HG03520 (cell line): ENCODE measurements at regions not wholly inside any gene's neighbourhood (a gene's known extent, or its start where the extent isn't known, plus 50 kb on each side); places are given as distances from the start of the nearest gene placed in this dataset.
"Not testable (repeated sequence)": the region's sequence is repeated elsewhere in the genome, so short reads cannot be mapped to it uniquely, and the experiment has no call there.

Source experiments
- ATAC-seq: cut with Tn5 transposase; IDR thresholded peaks from one replicate; pipeline ENCODE4 v1.9.1; 2021; ENCODE audit warnings: mild to moderate bottlenecking, moderate library complexity; ENCODE audit not compliant: unreplicated experiment

DNA sequence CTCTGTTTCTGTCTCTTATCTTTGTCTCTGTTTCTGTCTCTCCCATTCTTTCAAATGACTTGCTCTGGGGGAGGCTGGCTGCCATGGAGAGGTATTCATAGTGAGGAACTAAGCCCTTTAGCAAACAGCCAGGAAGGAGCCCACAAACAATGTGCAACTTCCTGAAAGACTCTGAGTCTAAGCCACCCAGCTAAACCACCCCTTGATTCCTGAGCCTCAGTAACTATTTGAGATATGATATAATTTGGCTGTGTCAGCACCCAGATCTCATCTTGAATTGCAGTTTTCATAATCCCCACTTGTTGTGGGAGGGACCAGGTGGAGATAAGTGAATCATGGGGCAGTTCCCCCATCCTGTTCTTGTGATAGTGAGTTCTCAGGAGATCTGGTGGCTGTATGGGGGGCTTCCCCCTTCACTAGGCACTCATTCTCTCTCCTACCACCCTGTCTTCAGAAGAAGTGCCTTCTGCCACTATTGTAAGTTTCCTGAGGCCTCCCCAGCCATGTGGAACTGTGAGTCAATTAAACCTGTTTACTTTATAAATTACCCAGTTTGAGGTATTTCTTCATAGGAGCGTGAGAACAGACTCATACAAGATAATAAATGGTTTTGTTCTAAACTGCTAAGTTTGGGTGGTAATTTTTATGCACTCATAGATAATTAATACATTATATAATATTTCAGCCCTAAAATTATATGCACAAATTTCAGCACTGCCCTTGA lies 121.2 kb upstream of the FOXP2 start:
- no peak for ATAC-seq

DNA sequence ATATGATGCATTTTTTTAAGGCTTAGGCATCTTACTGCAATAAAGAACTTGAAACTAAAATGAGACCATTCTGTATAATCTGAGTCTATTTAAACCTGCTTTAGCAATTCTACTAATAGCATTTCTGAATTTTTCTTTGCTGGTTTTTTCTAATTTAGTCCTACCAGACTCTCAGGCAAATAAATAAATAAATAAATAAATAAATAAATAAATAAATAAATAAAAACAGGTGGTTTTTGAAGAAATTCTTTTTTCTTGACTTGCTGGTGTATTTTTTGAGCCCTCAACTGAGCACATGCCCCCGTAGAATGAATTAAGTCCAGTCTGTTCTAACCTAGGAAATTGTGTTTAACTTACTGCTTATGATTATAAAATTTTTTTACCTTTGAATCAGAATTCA lies 134.7 kb upstream of the FOXP2 start:
- ATAC-seq, result no peak

DNA sequence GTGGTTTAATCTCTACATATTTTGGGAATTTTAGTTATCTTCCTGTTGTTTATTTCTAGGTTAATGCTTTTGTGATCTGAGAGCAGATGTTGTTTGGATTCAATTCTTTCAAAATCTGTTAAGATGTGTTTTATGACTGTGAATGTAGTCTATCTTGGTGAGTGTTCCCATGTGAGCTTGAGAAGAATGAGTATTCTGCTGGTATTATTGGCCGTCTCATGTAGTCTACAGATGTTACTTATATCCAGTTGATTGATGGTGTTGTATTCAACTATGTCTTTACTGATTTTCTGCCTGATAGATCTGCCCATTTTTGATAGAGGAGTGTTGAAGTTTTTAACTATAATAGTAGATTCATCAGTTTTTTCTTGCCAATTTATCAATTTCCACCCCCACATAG lies 141.4 kb upstream of the FOXP2 start:
- no peak for ATAC-seq

DNA sequence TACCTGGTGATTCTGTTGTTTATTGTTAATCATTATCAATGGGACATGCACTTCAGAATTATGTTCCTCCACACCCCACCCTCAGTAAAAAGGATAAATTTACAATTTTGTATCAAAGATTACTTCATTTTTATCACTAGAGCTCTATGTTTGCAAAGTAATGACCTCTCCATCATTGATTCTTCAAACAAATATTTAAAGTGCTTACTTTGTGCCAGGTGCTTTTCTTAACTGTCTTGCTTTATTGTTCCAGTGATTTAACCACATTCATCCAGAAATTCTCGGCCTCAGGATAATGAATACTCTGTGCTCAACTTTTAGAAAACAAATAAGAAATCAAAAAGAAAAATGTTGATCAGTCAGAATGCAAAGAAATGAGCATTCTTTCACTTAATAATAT lies 144.9 kb upstream of the FOXP2 start:
- ATAC-seq, result no peak

DNA sequence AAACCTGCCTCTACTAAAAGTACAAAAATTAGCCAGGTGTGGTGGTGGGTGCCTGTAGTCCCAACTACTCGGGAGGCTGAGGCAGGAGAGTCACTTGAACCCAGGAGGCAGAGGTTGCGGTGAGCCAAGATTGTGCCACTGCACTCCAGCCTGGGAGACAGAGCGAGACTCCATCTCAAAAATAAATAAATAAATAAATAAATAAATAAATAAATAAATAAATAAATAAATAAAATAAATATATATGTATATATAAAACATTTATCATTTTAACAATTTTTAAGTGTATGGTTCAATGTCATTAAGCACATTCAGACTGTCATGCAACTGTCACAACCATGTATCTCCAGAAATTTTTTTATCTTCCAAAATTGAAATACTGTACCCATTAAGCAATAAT lies 147.1 kb upstream of the FOXP2 start:
- not testable (repeated sequence) for ATAC-seq

DNA sequence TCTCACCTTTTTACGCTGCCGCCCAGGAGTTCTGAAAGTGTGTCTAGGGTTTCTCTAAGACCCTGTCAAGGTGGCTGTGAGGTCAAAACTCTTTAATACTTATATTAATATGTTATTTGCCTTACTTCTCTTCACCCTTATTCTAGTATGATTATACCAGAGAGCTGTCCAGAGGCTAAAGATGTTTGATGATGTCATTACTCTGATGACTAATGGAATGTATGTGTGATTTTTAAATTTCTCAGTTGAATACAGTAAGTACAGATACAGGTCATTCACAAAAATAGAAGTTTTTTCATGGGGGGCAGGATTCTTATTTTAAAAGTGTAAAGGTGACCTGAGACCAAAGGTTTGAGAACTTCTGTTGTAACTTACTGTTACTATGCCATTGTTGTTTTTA lies 150.6 kb upstream of the FOXP2 start:
- no peak for ATAC-seq

DNA sequence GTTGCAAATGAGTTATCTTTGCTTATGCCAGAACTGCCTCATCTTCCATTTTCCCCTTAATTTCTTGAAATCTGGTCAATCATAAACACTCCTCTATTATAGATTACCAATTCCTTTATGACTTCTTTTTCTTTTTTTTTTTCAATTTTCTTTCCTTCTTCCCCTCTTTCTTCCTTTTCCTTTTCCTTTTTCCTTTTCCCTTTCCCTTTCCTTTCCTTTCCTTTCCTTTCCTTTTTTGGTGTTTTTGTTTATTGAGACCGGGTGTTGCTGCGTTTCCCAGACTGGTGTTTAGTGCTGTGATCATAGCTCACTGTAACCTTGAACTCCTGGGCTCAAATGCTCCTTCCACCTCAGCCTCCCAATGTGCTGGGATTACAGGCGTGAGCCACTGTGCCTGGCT lies 151.4 kb upstream of the FOXP2 start:
- no peak for ATAC-seq

DNA sequence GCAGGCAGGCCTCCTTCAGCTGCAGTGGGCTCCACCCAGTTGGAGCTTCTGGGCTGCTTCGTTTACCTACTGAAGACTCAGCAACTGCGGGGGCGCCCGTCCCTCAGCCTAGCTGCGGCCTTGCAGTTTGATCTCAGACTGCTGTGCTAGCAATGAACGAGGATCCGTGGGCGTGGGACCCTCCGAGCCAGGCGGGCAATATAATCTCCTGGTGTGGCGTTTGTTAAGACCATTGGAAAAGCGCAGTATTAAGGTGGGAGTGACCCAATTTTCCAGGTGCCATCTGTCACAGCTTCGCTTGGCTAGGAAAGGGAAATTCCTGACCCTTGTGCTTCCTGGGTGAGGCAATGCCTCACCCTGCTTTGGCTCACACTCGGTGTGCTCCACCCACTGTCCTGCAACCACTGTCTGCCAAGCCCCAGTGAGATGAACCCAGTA lies 159.2 kb upstream of the FOXP2 start:
- ATAC-seq, result no peak

DNA sequence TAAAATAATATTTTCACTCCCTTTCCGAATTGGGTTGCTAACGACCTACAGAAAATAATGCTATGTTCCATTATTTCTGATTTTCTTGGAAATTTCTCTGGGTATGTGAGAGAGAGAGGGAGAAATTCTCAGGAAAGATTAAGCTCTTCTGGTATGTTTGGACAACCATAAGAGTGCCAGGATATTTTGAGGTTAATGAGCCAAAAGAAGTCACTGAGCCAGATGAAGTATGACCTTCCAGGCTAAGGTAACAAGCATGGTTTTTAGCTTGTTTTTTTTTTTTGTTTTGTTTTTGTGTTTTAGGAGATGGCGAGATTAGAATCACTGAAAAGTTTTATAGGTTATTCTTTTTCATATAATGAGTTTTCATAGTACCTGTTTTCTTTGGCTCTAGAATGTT lies 171.0 kb upstream of the FOXP2 start:
- ATAC-seq, result no peak

DNA sequence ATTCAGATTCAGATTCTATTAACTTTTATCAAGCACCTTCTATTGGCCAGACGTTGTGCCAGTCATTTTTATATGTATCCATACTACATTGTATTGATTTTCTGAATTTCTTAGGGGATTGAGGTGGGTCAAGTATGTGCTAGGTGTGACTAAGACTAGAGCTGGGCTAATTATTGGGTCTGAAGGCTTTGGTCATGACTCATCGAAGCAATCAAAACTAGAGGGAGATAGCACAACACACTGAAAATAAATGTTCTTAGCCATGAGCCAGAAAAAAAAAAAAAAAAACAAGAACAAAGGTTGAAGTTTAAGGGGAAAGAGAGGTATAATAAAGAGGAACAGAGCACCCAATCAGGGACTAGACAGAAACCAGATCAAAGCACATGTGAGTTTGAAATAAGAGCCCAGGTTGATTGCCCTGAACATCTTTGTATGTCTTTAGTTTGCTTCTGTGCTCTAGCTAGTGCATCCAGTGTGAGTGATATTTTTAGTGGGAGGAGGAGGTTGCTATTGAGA lies 171.6 kb upstream of the FOXP2 start:
- ATAC-seq, result no peak

DNA sequence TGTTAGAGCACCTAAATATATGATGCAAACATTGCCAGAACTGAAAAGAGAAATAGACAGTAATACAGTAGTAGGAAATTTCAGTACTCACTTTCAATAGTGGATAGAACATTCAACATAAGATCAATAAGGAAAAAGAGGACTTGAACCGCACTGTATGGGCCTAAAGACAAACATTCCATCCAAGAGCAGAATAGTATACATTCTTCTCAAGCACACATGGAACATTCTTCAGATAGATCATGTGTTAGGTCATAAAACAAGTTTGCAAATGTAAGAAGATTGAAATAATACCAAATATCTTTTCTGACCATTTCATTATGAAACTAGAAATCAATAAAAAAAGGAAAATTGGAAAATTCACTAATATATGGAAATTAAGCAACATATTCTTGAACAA lies 185.4 kb upstream of the FOXP2 start:
- ATAC-seq, result no peak

DNA sequence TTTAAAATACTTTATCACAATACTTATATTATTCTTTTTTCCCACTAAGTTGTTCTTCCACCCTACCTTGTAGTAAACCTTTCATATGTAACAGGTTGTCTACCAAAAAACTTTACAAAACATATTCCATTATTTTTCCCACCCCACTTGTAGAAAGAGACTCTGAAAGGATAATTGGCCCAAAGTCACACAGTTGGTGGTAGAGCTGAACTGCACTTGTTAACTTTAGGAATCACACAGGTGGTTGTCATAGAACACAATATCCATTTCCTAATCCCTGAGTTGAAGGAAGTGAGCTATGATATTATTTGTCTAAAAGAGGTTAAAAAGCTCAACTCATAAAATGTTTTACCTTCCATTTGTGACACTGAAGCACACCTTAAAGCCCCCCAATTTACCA lies 188.8 kb upstream of the FOXP2 start:
- ATAC-seq, result no peak

DNA sequence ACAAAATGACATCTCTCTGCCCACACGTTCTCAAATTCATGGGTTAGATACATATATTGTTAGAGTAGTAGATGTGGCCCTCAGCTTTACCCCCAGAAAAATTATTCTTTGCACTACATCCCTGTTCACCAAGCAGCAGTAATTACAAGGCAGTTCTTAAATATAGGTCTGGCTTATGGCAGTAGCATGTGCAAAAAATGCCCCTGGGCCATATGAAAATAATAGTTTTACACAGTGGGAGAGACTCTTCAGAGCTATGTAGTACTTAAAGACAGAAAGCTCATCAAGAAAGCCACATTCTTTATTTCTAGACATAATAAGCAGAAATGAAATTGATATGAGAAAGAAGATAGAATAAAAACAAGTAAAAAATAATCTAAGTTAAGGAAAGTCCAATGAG lies 196.3 kb upstream of the FOXP2 start:
- ATAC-seq, result no peak

DNA sequence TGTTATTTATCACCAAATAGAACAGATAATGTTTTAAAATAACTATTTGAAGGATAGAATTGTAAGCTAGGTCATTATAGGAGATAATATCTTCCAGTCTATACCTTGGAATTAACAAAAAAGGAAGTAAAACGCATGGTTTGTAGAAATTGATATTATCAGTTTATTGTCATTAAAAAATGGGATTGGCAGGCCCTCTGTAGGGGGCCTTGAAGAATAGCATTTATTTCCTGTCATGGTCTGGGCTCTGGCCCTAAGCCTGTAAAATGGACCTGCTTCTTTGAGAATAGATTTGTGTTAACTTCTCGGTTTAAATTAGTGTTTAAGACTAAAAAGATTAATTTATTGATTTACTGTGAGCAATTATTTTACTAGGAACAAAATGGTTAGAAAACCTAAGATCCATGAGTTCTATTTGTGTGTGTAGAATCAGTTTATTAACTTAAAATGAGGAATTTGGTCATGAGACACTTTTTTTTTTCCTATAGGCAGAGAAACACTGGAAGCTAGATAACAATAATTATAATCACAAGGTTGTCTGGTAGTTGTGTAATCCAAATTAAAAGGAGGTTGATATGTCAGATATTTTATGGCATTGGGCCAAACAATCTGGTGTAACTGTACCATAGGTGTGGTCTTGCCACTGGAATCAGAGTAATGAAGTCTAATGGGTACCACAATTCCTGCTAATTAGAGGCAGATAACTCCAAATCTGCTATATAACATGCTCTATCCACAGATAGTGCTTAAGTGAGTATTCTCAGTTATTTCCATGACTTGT lies 197.4 kb upstream of the FOXP2 start:
- ATAC-seq, result no peak

DNA sequence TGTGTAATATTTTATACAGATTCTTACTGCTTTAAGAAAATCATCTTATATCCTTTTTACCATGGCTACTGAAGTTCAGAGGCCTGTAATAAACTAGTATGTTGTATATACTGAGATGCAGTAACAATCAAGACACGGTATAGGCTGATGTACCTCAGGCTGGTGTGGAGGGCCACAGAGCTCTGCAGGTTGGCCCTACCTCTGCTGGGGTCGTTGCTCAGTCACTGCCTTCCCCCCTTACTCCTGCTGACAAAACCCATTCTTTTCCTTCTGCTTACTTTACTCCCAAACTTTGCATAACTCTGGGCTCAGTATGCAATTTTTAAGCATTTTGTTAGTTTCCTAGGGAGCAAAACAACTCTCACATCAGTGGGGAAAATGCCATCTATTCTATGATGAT lies 200.1 kb upstream of the FOXP2 start:
- ATAC-seq, result no peak

DNA sequence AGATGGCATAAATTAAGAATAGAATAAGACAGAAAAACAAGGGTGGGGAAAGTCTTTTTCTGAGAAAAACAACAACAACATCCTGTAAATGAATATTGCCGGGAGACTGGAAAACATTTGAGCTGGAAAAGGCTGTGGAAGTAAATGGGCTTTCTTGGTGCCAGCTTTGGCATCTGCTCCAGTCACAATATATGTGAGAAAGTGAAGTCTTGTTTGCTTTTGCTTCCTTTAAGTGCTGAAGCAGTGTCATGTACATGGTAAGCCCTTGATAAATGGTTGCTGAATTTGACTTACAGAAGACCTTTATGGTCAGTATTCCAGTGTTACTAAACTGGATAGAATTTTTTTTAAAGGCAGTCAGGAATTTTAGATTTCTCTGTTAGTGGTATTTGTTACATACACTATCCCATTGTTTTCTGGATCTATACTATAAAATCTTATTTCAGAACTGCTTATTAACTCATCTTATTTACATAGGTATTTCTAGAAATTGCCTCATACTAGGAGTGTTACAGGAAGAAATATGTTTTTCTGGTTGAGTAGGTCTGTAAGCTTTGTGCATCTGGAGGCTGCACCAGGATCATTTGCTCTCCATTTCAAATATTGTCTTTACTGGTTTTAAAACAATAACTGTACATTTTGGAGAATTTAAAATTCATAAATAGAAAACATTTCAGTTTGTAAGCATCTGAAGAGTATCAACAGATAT lies 201.7 kb upstream of the FOXP2 start:
- ATAC-seq, result no peak

DNA sequence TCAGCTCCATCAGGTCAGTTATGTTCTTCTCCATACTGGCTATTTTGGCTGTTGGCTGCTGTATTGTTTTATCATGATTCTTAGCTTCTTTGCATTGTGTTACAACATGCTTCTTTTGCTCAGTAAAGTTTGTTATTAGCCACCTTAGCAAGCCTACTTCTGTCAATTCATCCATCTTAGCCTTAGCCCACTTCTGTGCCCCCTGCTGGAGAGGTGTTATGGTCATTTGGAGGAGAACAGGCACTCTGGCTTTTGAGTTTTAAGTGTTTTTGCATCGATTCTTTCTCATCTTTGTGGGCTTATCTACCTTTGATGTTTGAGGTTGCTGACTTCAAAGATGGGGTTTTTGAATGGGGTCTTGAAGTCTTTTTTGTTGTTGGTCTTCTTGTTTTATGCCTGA lies 204.6 kb upstream of the FOXP2 start:
- ATAC-seq, result no peak

DNA sequence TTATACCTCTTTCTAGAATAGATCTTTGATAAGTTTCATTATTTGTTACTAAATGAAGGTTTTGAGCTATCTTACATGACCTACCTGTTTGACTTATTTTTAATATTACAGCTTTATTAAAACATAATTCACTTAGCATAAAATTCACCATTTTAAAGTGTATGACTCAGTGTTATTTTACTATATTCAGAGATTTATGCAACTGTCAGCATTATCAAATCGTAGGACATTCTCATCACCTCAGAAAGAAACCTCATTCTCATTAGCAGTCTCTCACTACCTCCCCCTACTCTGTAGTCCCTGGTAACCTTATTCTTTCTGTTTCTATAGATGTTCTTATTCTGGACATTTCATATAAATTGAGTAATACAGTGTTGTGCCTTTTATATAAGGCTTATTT lies 207.9 kb upstream of the FOXP2 start:
- ATAC-seq, result no peak

DNA sequence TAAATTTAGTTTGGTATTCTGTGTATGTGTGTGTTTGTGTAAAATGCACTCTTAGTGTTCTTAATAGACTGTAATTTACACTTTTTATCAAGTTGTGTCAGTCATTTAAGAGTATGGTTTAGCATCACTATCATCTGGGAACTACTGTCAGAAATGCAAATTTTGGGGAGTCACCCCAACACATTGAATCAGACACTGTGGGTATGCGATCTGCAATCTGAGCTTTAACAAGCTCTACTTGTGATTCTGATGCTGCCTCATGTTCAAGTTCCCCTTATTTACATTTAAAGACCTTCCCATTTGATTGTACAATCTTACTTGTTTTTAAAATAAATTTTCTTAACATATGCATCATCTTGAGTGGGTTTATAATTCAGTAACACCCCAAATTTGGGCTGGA lies 218.1 kb upstream of the FOXP2 start:
- ATAC-seq, result no peak

DNA sequence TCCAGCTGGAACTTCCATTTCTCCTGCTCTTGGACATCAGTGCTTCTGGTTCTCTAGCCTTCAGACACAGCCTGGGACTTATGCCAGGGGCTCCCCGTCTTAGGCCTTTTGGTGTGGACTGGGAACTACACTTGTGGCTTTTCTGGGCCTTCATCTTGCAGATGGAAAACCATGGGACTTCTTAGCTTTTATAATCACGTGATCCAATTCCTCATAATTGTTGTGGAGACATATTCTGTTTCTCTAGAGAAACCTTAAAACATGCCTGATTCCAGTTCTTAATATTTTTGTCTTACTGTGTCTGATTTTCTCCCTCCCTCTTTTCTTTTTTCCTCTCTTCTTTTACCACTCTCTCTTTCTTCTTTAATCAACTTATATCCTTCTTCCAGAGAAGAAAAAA lies 224.2 kb upstream of the FOXP2 start:
- no peak for ATAC-seq

DNA sequence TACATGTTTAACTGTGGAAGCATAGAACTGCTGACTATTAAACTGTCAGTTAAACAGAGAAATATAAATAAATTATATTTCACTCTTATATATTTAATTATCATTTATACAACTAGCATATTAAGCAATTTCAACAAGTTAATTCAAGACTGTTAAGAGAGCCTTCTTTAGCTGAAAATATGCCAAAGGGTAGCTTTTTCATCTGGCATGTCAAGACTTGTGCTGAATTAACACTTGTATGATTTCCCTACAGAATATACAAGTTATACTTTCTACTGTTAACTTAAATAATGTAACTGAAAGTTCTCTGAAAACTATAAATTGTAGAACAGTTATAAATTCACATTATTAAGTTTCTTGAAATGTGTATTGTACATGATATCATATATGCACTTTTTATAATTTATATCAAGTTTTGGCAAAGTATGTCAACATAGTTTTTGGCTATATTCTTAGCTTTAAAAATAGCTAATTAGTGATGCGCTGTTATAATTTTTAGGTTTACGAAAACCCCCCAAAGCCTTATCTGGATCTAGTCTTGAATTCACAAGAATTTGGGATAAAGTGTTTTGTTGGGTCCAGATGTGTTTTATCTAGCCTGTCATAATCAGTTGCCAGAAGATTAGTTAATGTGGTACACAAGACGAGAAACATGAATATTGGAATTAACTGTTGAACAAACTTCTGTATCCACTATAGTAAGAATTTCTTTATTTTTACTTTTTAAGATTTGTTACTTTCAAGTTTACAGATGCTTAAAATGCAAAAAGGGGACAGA lies 231.1 kb upstream of the FOXP2 start:
- no peak for ATAC-seq
